GM23338 (cell line): ENCODE measurements at regions not wholly inside any gene's neighbourhood (a gene's known extent, or its start where the extent isn't known, plus 50 kb on each side); places are given as distances from the start of the nearest gene placed in this dataset.

Experiments used
- ATAC-seq: fragments of 200-7000 bp; cut with Tn5 transposase; 3 replicates; pipeline ENCODE4 v1.9.1; 2020
- DNase-seq: peaks from one replicate; pipeline ENCODE4 v3.0.0-alpha.2; 2015; ENCODE audit warnings: low spot score
- H2AFZ ChIP-seq: fragments of 200-600 bp; sonication (generic); 2 replicates; pipeline ENCODE4 v1.8.0; 2016; ENCODE audit warnings: antibody characterized with exemption, mild to moderate bottlenecking, moderate library complexity
- H3F3A ChIP-seq: fragments of 200-600 bp; sonication (generic); replicated peaks from 2 replicates; pipeline ENCODE4 v1.8.0; 2017; ENCODE audit warnings: antibody characterized with exemption, mixed run types, low read depth
- H3K27ac ChIP-seq: fragments of 200-600 bp; sonication (generic); 2 replicates; pipeline ENCODE4 v1.6.1; 2016; ENCODE audit warnings: low read depth
- H3K27me3 ChIP-seq: fragments of 200-600 bp; sonication (generic); 2 replicates; pipeline ENCODE4 v1.8.0; 2016; ENCODE audit warnings: mild to moderate bottlenecking, mixed run types, moderate library complexity; ENCODE audit not compliant: insufficient read depth
- H3K36me3 ChIP-seq: fragments of 200-600 bp; sonication (generic); 2 replicates; pipeline ENCODE4 v1.8.0; 2016; ENCODE audit warnings: mild to moderate bottlenecking; ENCODE audit not compliant: insufficient read depth
- H3K4me1 ChIP-seq: fragments of 200-600 bp; sonication (generic); 2 replicates; pipeline ENCODE4 v1.8.0; 2016; ENCODE audit warnings: mild to moderate bottlenecking, moderate library complexity; ENCODE audit not compliant: insufficient read depth
- H3K4me2 ChIP-seq: fragments of 200-600 bp; sonication (generic); 2 replicates; pipeline ENCODE4 v1.7.1; 2017; ENCODE audit warnings: mixed run types
- H3K4me3 ChIP-seq: fragments of 200-600 bp; sonication (generic); 2 replicates; pipeline ENCODE4 v1.6.1; 2016; ENCODE audit warnings: mixed run types
- H3K79me2 ChIP-seq: fragments of 200-600 bp; sonication (generic); replicated peaks from 2 replicates; pipeline ENCODE4 v1.8.0; 2017; ENCODE audit warnings: mild to moderate bottlenecking; ENCODE audit not compliant: insufficient read depth
- H3K9me2 ChIP-seq: fragments of 200-600 bp; sonication (generic); 2 replicates; pipeline ENCODE4 v1.8.0; 2017; ENCODE audit not compliant: insufficient read depth
- H4K20me1 ChIP-seq: fragments of 200-600 bp; sonication (generic); replicated peaks from 2 replicates; pipeline ENCODE4 v1.8.0; 2017; ENCODE audit warnings: mild to moderate bottlenecking; ENCODE audit not compliant: insufficient read depth
- H3K27ac Mint-ChIP-seq: 2 replicates; pipeline ENCODE4 v1.8.0; 2020; ENCODE audit warnings: inconsistent platforms, mild to moderate bottlenecking, moderate library complexity, mixed read lengths
- H3K27me3 Mint-ChIP-seq: 3 replicates; pipeline ENCODE4 v1.8.0; 2022; ENCODE audit warnings: low read depth, mild to moderate bottlenecking, moderate library complexity, mixed read lengths, inconsistent platforms; ENCODE audit not compliant: insufficient read depth, poor library complexity
- H3K36me3 Mint-ChIP-seq: 3 replicates; pipeline ENCODE4 v1.8.0; 2021; ENCODE audit warnings: low read depth, mild to moderate bottlenecking, inconsistent platforms, moderate library complexity, mixed read lengths
- H3K4me1 Mint-ChIP-seq: 3 replicates; pipeline ENCODE4 v1.8.0; 2020; ENCODE audit warnings: mild to moderate bottlenecking, inconsistent platforms, mixed read lengths
- H3K4me3 Mint-ChIP-seq: 3 replicates; pipeline ENCODE4 v1.8.0; 2021; ENCODE audit warnings: moderate library complexity, mild to moderate bottlenecking, inconsistent platforms, mixed read lengths
- H3K9me3 Mint-ChIP-seq: 3 replicates; pipeline ENCODE4 v1.8.0; 2020; ENCODE audit warnings: moderate library complexity, mild to moderate bottlenecking, inconsistent platforms, mixed read lengths
- CREB1 ChIP-seq: fragments of 250-450 bp; sonication (Bioruptor Pico); IDR thresholded peaks from 2 replicates; pipeline ENCODE4 v1.5.0; 2020; ENCODE audit warnings: low read depth, mild to moderate bottlenecking, moderate library complexity
- ETS1 ChIP-seq: IDR thresholded peaks from 2 replicates; pipeline ENCODE4 v1.6.1; 2016; ENCODE audit warnings: antibody characterized with exemption
- EZH2phosphoT487 ChIP-seq: fragments of 200-600 bp; sonication (generic); IDR thresholded peaks from one replicate; pipeline ENCODE4 v1.8.1; 2018; ENCODE audit warnings: antibody characterized with exemption; ENCODE audit not compliant: unreplicated experiment
- JUNB ChIP-seq: IDR thresholded peaks from one replicate; pipeline ENCODE4 v1.6.1; 2016; ENCODE audit warnings: antibody characterized with exemption; ENCODE audit not compliant: unreplicated experiment
- NANOG ChIP-seq: IDR thresholded peaks from 2 replicates; pipeline ENCODE4 v1.6.1; 2016; ENCODE audit warnings: antibody characterized with exemption, borderline replicate concordance
- POLR2AphosphoS5 ChIP-seq: IDR thresholded peaks from 2 replicates; pipeline ENCODE4 v1.6.1; 2016; ENCODE audit warnings: antibody characterized with exemption, low read depth
- STAT1 ChIP-seq: IDR thresholded peaks from one replicate; pipeline ENCODE4 v1.6.1; 2016; ENCODE audit warnings: antibody characterized with exemption; ENCODE audit not compliant: unreplicated experiment
- ZNF331 ChIP-seq: fragments of 250-450 bp; sonication (Bioruptor Pico); IDR thresholded peaks from 2 replicates; pipeline ENCODE4 v1.5.0; 2020; ENCODE audit warnings: low read depth, mild to moderate bottlenecking, moderate library complexity
- ZNF462 ChIP-seq: fragments of 250-450 bp; sonication (Bioruptor Pico); IDR thresholded peaks from 2 replicates; pipeline ENCODE4 v1.5.0; 2020; ENCODE audit warnings: mild to moderate bottlenecking, moderate library complexity

GRCh38 chr4:123284168-123284567 is 112.4 kb upstream of the SPRY1 start:
- Histone ChIP-seq H3K4me3 (no peak overlapping the region), H2AFZ (no peak overlapping the region), H4K20me1 (no peaks in the 10 kb centered on the region), H3K27me3 (no peaks in the 10 kb centered on the region), H3K36me3 (no peaks in the 10 kb centered on the region), H3K9me2 (no peaks in the 10 kb centered on the region), H3K4me1 (no peaks in the 10 kb centered on the region), H3F3A (no peaks in the 10 kb centered on the region), H3K79me2 (no peaks in the 10 kb centered on the region), H3K4me2 (no peak overlapping the region), H3K27ac (no peak overlapping the region)
- peaks cover 2% of the 10 kb centered on the region for H3K27me3 Mint-ChIP-seq
- H3K9me3 Mint-ChIP-seq: no peaks in the 10 kb centered on the region
- H3K4me3 Mint-ChIP-seq: no peak overlapping the region
- H3K27ac Mint-ChIP-seq: no peak overlapping the region; the same call in 1 of the 2 replicates
- no peak for DNase-seq
- no peak for TF ChIP-seq JUNB
- TF ChIP-seq NANOG: no peak
- no peak for ATAC-seq
- H3K36me3 Mint-ChIP-seq: peaks cover 2% of the 10 kb centered on the region; the same call in 1 of the 3 replicates
- no peaks in the 10 kb centered on the region; the same call in 2 of the 3 replicates for H3K4me1 Mint-ChIP-seq

- H3K9me3 Mint-ChIP-seq: peaks cover 18% of the 10 kb centered on the region
These were observed 109.6 kb upstream of the SPRY1 start for GRCh38 chr4:123286903-123287466.

GRCh38 chr4:123288309-123289025 is 108.1 kb upstream of the SPRY1 start:
- peaks cover 38% of the 10 kb centered on the region for H3K36me3 Mint-ChIP-seq
- H3K27me3 Mint-ChIP-seq: peaks cover 2% of the 10 kb centered on the region
- H3K27me3 ChIP-seq: no peaks in the 10 kb centered on the region
- peaks cover 21% of the 10 kb centered on the region for H3K9me3 Mint-ChIP-seq
- no peaks in the 10 kb centered on the region; the same call in 1 of the 2 replicates for H3K36me3 ChIP-seq
- no peak overlapping the region for H2AFZ ChIP-seq
- no peak overlapping the region for H3K27ac Mint-ChIP-seq
- no peak overlapping the region for H3K4me2 ChIP-seq
- ATAC-seq: no peak
- H3K4me1 ChIP-seq: no peaks in the 10 kb centered on the region
- H3K9me2 ChIP-seq: no peaks in the 10 kb centered on the region
- no peaks in the 10 kb centered on the region for H3F3A ChIP-seq
- no peaks in the 10 kb centered on the region for H4K20me1 ChIP-seq
- H3K27ac ChIP-seq: no peak overlapping the region
- H3K4me3 ChIP-seq: no peak overlapping the region
- DNase-seq: no peak
- H3K4me1 Mint-ChIP-seq: no peaks in the 10 kb centered on the region; the same call in 2 of the 3 replicates
- 0 out of 2 replicates have a peak, but pooled peaks cover 3% of the 10 kb centered on the region for H3K79me2 ChIP-seq
- no peak overlapping the region for H3K4me3 Mint-ChIP-seq
- no peak for TF ChIP-seq ZNF462 (CRISPR knock-in tag)

More at GRCh38 chr4:123286903-123287466, 109.6 kb upstream of the SPRY1 start:
- H3K4me3 ChIP-seq: no peak overlapping the region
- Mint-ChIP-seq H3K27me3 (peaks cover 2% of the 10 kb centered on the region), H3K36me3 (peaks cover 30% of the 10 kb centered on the region), H3K4me1 (no peaks in the 10 kb centered on the region; the same call in 2 of the 3 replicates), H3K27ac (no peak overlapping the region), H3K4me3 (no peak overlapping the region)
- no peaks in the 10 kb centered on the region for H3K27me3 ChIP-seq
- ATAC-seq (no peak), DNase-seq (no peak)
- no peaks in the 10 kb centered on the region for H4K20me1 ChIP-seq
- no peaks in the 10 kb centered on the region; the same call in 1 of the 2 replicates for H3K36me3 ChIP-seq
- no peak overlapping the region for H3K27ac ChIP-seq
- no peak overlapping the region for H3K4me2 ChIP-seq
- H2AFZ ChIP-seq: no peak overlapping the region
- no peaks in the 10 kb centered on the region for H3K4me1 ChIP-seq
- TF ChIP-seq STAT1: no peak
- no peak for TF ChIP-seq CREB1 (CRISPR knock-in tag)
- TF ChIP-seq EZH2phosphoT487: no peak
- no peak for TF ChIP-seq ZNF331 (CRISPR knock-in tag)
- TF ChIP-seq ETS1: no peak
- TF ChIP-seq POLR2AphosphoS5: no peak
- H3K9me2 ChIP-seq: no peaks in the 10 kb centered on the region
- no peaks in the 10 kb centered on the region for H3F3A ChIP-seq
- 0 out of 2 replicates have a peak, but pooled peaks cover 3% of the 10 kb centered on the region for H3K79me2 ChIP-seq
